A673 (cell line): ENCODE measurements at regions not wholly inside any gene's neighbourhood (a gene's known extent, or its start where the extent isn't known, plus 50 kb on each side); places are given as distances from the start of the nearest gene placed in this dataset.

Experiments used
- BruUV-seq: library from RNA; stranded (reverse); fragments of 400-500 nt; replicated peaks from 2 replicates; lab custom pipeline; 2021; lab: Mats Ljungman, UMichigan
- CTCF ChIA-PET: fragments of 300-600 bp; sonication (Branson Sonifier 250); formaldehyde crosslinking; loops from one replicate; lab custom pipeline; 2022; ENCODE audit warnings: antibody characterized with exemption; lab: Charles Lee
- POLR2A ChIA-PET: fragments of 300-600 bp; sonication (Branson Sonifier 250); formaldehyde crosslinking; loops from one replicate; lab custom pipeline; 2022; ENCODE audit warnings: antibody characterized with exemption; ENCODE audit not compliant: low non-redundant PET; lab: Charles Lee
- DNase-seq: peaks from one replicate; pipeline ENCODE4 v3.0.0-alpha.2; 2015; ENCODE audit warnings: low spot score
- H3K27ac ChIP-seq: fragments of 200-600 bp; sonication (generic); 2 replicates; pipeline ENCODE4 v1.5.1; 2016; ENCODE audit warnings: mixed run types, low read depth, mild to moderate bottlenecking, mixed read lengths, antibody characterized with exemption, low read length; ENCODE audit not compliant: poor library complexity, severe bottlenecking
- H3K27me3 ChIP-seq: fragments of 200-600 bp; sonication (generic); replicated peaks from 2 replicates; pipeline ENCODE4 v1.6.1; 2017; ENCODE audit warnings: mixed run types, low read depth, mild to moderate bottlenecking, mixed read lengths, antibody characterized with exemption, low read length; ENCODE audit not compliant: insufficient read depth, poor library complexity
- H3K36me3 ChIP-seq: fragments of 200-600 bp; sonication (generic); 2 replicates; pipeline ENCODE4 v1.6.1; 2016; ENCODE audit warnings: mixed run types, mild to moderate bottlenecking, mixed read lengths, antibody characterized with exemption, low read length; ENCODE audit not compliant: insufficient read depth, poor library complexity, severe bottlenecking
- H3K4me1 ChIP-seq: fragments of 200-600 bp; sonication (generic); 2 replicates; pipeline ENCODE4 v1.6.1; 2017; ENCODE audit warnings: mixed run types, mild to moderate bottlenecking, mixed read lengths, antibody characterized with exemption, low read length; ENCODE audit not compliant: insufficient read depth, poor library complexity, severe bottlenecking
- H3K4me3 ChIP-seq: fragments of 200-600 bp; sonication (generic); 2 replicates; pipeline ENCODE4 v1.5.1; 2016; ENCODE audit warnings: low read depth, mixed run types, mild to moderate bottlenecking, mixed read lengths, low read length; ENCODE audit not compliant: poor library complexity, severe bottlenecking
- H3K9me3 ChIP-seq: fragments of 200-600 bp; sonication (generic); 2 replicates; pipeline ENCODE4 v1.6.1; 2016; ENCODE audit warnings: mixed run types, low read depth, mild to moderate bottlenecking, mixed read lengths, antibody characterized with exemption, low read length; ENCODE audit not compliant: poor library complexity, severe bottlenecking
- CTCF ChIP-seq: fragments of 300-800, 200-600 bp; sonication (generic); conservative IDR thresholded peaks from 2 replicates; pipeline ENCODE4 v1.5.1; 2017; ENCODE audit warnings: low read depth, mild to moderate bottlenecking, antibody characterized with exemption, low read length, moderate library complexity, mixed read lengths
- EZH2 ChIP-seq: fragments of 200-600 bp; sonication (generic); IDR thresholded peaks from 2 replicates; pipeline ENCODE4 v1.6.1; 2017; ENCODE audit warnings: borderline replicate concordance, low read depth, mild to moderate bottlenecking, mixed read lengths, antibody characterized with exemption, low read length; ENCODE audit not compliant: poor library complexity, severe bottlenecking
- intact Hi-C: fragments of 100-400 bp; cut with micrococcal nuclease; formaldehyde crosslinking; loops from one replicate; pipeline ENCODE4 v1.10.0; 2022; ENCODE audit not compliant: unreplicated experiment

GRCh38 chr20:39107741-39108140, 145.6 kb downstream of the DHX35 start:
- no peak for DNase-seq
- H3K4me1 ChIP-seq = no peaks in the 10 kb centered on the region
- ChIA-PET CTCF (interaction anchor here (0.6 kb wide), 1 partner anchor 41 kb away, joined by 3 read pairs; no protein-coding TSS in a partner anchor), POLR2A (no interaction called here)
- H3K27ac ChIP-seq = no peak overlapping the region
- H3K36me3 ChIP-seq = no peaks in the 10 kb centered on the region
- no peak overlapping the region for H3K4me3 ChIP-seq
- no peak for TF ChIP-seq CTCF
- TF ChIP-seq EZH2 = no peak
- no peaks in the 10 kb centered on the region for H3K9me3 ChIP-seq
- no TSS peak for BruUV-seq
- intact Hi-C loops = no loop called here
- peaks cover 50% of the 10 kb centered on the region for H3K27me3 ChIP-seq

GRCh38 chr20:39106791-39107190, 144.6 kb downstream of the DHX35 start:
- ChIA-PET POLR2A (no interaction called here), CTCF (no interaction called here)
- H3K36me3 ChIP-seq = no peaks in the 10 kb centered on the region
- no peak for TF ChIP-seq CTCF
- no peak for DNase-seq
- H3K4me3 ChIP-seq = no peak overlapping the region
- H3K27me3 ChIP-seq = peaks cover 50% of the 10 kb centered on the region
- H3K9me3 ChIP-seq = no peaks in the 10 kb centered on the region
- no TSS peak for BruUV-seq
- no peak overlapping the region for H3K27ac ChIP-seq
- H3K4me1 ChIP-seq = no peaks in the 10 kb centered on the region
- intact Hi-C loops = no loop called here

GRCh38 chr20:39105551-39105950, 143.4 kb downstream of the DHX35 start:
- H3K4me1 ChIP-seq = no peaks in the 10 kb centered on the region
- H3K27me3 ChIP-seq = peaks cover 45% of the 10 kb centered on the region
- intact Hi-C loops = no loop called here
- H3K27ac ChIP-seq = no peak overlapping the region
- no peaks in the 10 kb centered on the region for H3K36me3 ChIP-seq
- ChIA-PET POLR2A (no interaction called here), CTCF (no interaction called here)
- no peak overlapping the region for H3K4me3 ChIP-seq
- BruUV-seq = no TSS peak
- DNase-seq = no peak
- TF ChIP-seq EZH2 (no peak), CTCF (0 out of 2 replicates have a peak, but pooled peaks have one; percentile 21)
- H3K9me3 ChIP-seq = no peaks in the 10 kb centered on the region
